ENCODE measurements at regions not wholly inside any gene's neighbourhood (a gene's known extent, or its start where the extent isn't known, plus 50 kb on each side); places are given as distances from the start of the nearest gene placed in this dataset.

- TF ChIP-seq CTCF (conservative IDR thresholded peaks at IDR 0.05; ENCODE audit: low read length), result no peak
- no peak for TF ChIP-seq EZH2phosphoT487 (IDR thresholded peaks at IDR 0.05; ENCODE audit: borderline replicate concordance, low read depth, low read length)
Measured at GRCh38 chr6:105545947-105546731, 143.3 kb upstream of the PREP start.

Data from OCI-LY7 (cell line).